HCT116 (cell line): ENCODE measurements at regions not wholly inside any gene's neighbourhood (a gene's known extent, or its start where the extent isn't known, plus 50 kb on each side); places are given as distances from the start of the nearest gene placed in this dataset.

ENCODE experiments used
- ATAC-seq: fragments of 200-7000 bp; cut with Tn5 transposase; 2 replicates; pipeline ENCODE4 v1.9.1; 2020; ENCODE audit warnings: mild to moderate bottlenecking, moderate library complexity
- BruUV-seq: library from RNA; stranded (reverse); fragments of 400-500 nt; replicated peaks from 2 replicates; lab custom pipeline; 2021; lab: Mats Ljungman, UMichigan
- CTCF ChIA-PET: fragments of 300-600 bp; sonication (Branson Sonifier 250); formaldehyde crosslinking; loops from one replicate; lab custom pipeline; 2021; ENCODE audit warnings: antibody characterized with exemption; lab: Charles Lee
- POLR2A ChIA-PET: fragments of 300-600, 350-600 bp; sonication (Branson Sonifier 250); formaldehyde crosslinking; loops from one replicate; lab custom pipeline; 2021; ENCODE audit warnings: antibody characterized with exemption; lab: Charles Lee
- RAD21 ChIA-PET, 2 experiments: fragments of 300-600 bp; sonication (Branson Sonifier 250); formaldehyde crosslinking; loops; one replicate each; lab custom pipeline; 2023; ENCODE audit warnings: low total read pairs in 2 of 2; ENCODE audit not compliant: uncharacterized antibody in 2 of 2, unreplicated experiment in 2 of 2, low non-redundant PET in 1 of 2; lab: Charles Lee
- DNase-seq: peaks from one replicate; pipeline ENCODE4 v3.0.0-alpha.2; 2010; ENCODE audit warnings: low read depth, low spot score
- H2AFZ ChIP-seq: fragments of 200-600 bp; shearing (Covaris generic), sonication (generic); 2 replicates; pipeline ENCODE4 v1.6.1; 2017; ENCODE audit warnings: low read depth, mixed run types, mixed read lengths, antibody characterized with exemption, low read length; ENCODE audit not compliant: poor library complexity, severe bottlenecking
- H3K27ac ChIP-seq: 2 replicates; pipeline ENCODE4 v1.5.1; 2012; ENCODE audit warnings: low read depth, low read length
- H3K27me3 ChIP-seq: fragments of 200-600 bp; sonication (generic); 2 replicates; pipeline ENCODE4 v1.6.1; 2016; ENCODE audit warnings: mixed run types, low read length, mixed read lengths; ENCODE audit not compliant: insufficient read depth
- H3K36me3 ChIP-seq, 2 experiments: fragments of 200-500 bp in 1 of 2; fragments of 200-600 bp in 1 of 2; sonication (Bioruptor generic) in 1 of 2; sonication (generic) in 1 of 2; 2 replicates each; pipeline versions ENCODE4 v1.5.1 to v1.6.1; 2014 to 2016; ENCODE audit warnings: low read length in 2 of 2, inconsistent platforms in 1 of 2, mixed read lengths in 1 of 2, mixed run types in 1 of 2; ENCODE audit not compliant: insufficient read depth in 2 of 2, control insufficient read depth in 1 of 2
- H3K4me1 ChIP-seq, 2 experiments: fragments of 200-600 bp in 1 of 2; sonication (generic) in 1 of 2; 2 replicates each; pipeline versions ENCODE4 v1.5.1 to v1.6.1; 2012 to 2017; ENCODE audit warnings: low read length in 2 of 2, inconsistent platforms in 1 of 2, mild to moderate bottlenecking in 1 of 2, mixed read lengths in 1 of 2, mixed run types in 1 of 2, moderate library complexity in 1 of 2; ENCODE audit not compliant: insufficient read depth in 2 of 2, control insufficient read depth in 1 of 2
- H3K4me2 ChIP-seq: fragments of 200-600 bp; sonication (generic); 2 replicates; pipeline ENCODE4 v1.6.1; 2017; ENCODE audit warnings: mixed run types, low read length, mixed read lengths
- H3K4me3 ChIP-seq, 2 experiments: fragments of 200-600 bp in 1 of 2; sonication (generic) in 1 of 2; replicated peaks in 1 of 2; 2 replicates each; pipeline ENCODE4 v1.5.1; 2011 to 2016; ENCODE audit warnings: low read length in 2 of 2, control low read depth in 1 of 2, low read depth in 1 of 2, mild to moderate bottlenecking in 1 of 2, mixed read lengths in 1 of 2, mixed run types in 1 of 2
- H3K79me2 ChIP-seq: fragments of 200-600 bp; sonication (generic); 2 replicates; pipeline ENCODE4 v1.6.1; 2017; ENCODE audit warnings: mild to moderate bottlenecking, mixed run types, low read length, moderate library complexity, mixed read lengths; ENCODE audit not compliant: insufficient read depth
- H3K9ac ChIP-seq: fragments of 200-600 bp; sonication (generic); 2 replicates; pipeline ENCODE4 v1.6.1; 2016; ENCODE audit warnings: low read length, mixed read lengths
- H3K9me2 ChIP-seq: fragments of 200-600 bp; sonication (generic), shearing (Covaris generic); 2 replicates; pipeline ENCODE4 v1.6.1; 2017; ENCODE audit warnings: mixed run types, mild to moderate bottlenecking, moderate library complexity; ENCODE audit not compliant: insufficient read depth
- H3K9me3 ChIP-seq, 2 experiments: fragments of 200-500 bp in 1 of 2; fragments of 200-600 bp in 1 of 2; sonication (Bioruptor generic) in 1 of 2; sonication (generic) in 1 of 2; 2 replicates each; pipeline ENCODE4 v1.6.1; 2014 to 2017; ENCODE audit warnings: low read length in 2 of 2, mixed read lengths in 2 of 2, inconsistent platforms in 1 of 2, low read depth in 1 of 2, mild to moderate bottlenecking in 1 of 2, mixed run types in 1 of 2, moderate library complexity in 1 of 2; ENCODE audit not compliant: control insufficient read depth in 1 of 2, insufficient read depth in 1 of 2
- H4K20me1 ChIP-seq: fragments of 200-600 bp; sonication (generic), shearing (Covaris generic); 2 replicates; pipeline ENCODE4 v1.6.1; 2017; ENCODE audit warnings: mixed run types, mild to moderate bottlenecking, moderate library complexity; ENCODE audit not compliant: insufficient read depth
- EGR1 ChIP-seq: IDR thresholded peaks from 2 replicates; pipeline ENCODE4 v1.6.1; 2012; ENCODE audit warnings: low read depth
- REST ChIP-seq: IDR thresholded peaks from 2 replicates; pipeline ENCODE4 v1.6.1; 2012; ENCODE audit warnings: low read depth
- intact Hi-C: fragments of 100-400 bp; cut with micrococcal nuclease; formaldehyde crosslinking; loops from 2 replicates; pipeline ENCODE4 v1.10.0; 2022

GRCh38 chr18:56321470-56321869 is 316.9 kb downstream of the TXNL1 start:
- H3K9me3 ChIP-seq: peaks cover 0 to 11% of the 10 kb centered on the region in 2 experiments; a peak in 1 of 4 replicates
- CTCF ChIA-PET: no interaction called here
- intact Hi-C loops: no loop called here

More at GRCh38 chr18:56321470-56321869, 316.9 kb downstream of the TXNL1 start:
- ATAC-seq (no peak), DNase-seq (no peak)
- ChIA-PET POLR2A (no interaction called here), RAD21 (no interaction called here)
- Histone ChIP-seq H3K36me3 (no peaks in the 10 kb centered on the region), H4K20me1 (no peaks in the 10 kb centered on the region), H2AFZ (no peak overlapping the region), H3K27ac (no peak overlapping the region), H3K9me2 (no peaks in the 10 kb centered on the region), H3K27me3 (no peaks in the 10 kb centered on the region), H3K4me2 (no peak overlapping the region), H3K4me1 (no peaks in the 10 kb centered on the region; a peak in 1 of 4 replicates), H3K9ac (no peak overlapping the region), H3K79me2 (no peaks in the 10 kb centered on the region), H3K4me3 (no peak overlapping the region)
- BruUV-seq: no TSS peak
- TF ChIP-seq EGR1 (no peak), REST (no peak)
